Fibroblast of skin of abdomen (primary cell): ENCODE measurements at regions not wholly inside any gene's neighbourhood (a gene's known extent, or its start where the extent isn't known, plus 50 kb on each side); places are given as distances from the start of the nearest gene placed in this dataset.
A peak's percentile ranks its signal among the peaks of the same experiment; 100 is the strongest.

Experiments used
- DNase-seq: peaks from one replicate; pipeline ENCODE4 v3.0.0-alpha.2; 2013

GRCh38 chr4:138851391-138852335 lies 163.9 kb upstream of the NOCT start:
- DNase-seq, result peak; percentile 14

GRCh38 chr4:138845664-138846063 lies 169.9 kb upstream of the NOCT start:
- no peak for DNase-seq

DNA sequence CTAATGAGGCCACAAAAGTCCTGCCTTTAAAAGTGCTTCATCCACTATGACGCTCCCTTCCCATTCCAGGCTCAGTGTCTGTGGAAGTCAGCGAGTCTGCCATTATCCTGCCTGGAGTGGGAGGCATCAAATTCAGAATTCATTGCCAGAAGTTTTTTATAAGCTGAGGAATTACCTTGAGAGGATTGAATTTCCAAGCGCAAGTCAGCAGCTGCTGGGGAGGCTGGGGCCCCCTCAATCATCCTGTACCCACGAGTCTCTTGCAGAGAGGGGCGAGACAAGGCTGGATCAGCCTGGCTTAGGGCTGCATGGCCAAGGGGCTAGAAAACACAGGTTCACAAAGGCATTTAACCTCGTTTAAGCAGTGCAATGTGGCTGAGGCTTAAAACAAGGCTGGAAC lies 170.5 kb upstream of the NOCT start:
- no peak for DNase-seq

DNA sequence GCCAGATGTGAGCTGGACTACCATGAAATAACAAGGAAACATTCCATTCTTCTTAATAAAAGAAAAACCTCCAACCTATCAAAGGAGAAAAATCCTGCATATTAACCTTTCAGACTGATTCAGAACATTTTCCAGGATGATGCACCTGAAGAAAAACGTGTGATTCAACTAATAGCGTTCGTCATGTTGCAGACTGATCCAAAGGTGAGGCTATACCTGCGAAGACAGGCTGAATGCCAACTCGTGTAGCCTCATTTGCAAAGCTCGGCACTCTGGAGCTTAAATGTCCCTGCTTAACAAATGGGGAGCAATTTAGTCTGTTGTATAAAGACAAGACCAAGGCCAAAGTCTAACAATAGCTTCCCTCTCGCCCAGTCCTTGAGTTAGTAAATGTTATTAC lies 172.0 kb upstream of the NOCT start:
- DNase-seq, result no peak

DNA sequence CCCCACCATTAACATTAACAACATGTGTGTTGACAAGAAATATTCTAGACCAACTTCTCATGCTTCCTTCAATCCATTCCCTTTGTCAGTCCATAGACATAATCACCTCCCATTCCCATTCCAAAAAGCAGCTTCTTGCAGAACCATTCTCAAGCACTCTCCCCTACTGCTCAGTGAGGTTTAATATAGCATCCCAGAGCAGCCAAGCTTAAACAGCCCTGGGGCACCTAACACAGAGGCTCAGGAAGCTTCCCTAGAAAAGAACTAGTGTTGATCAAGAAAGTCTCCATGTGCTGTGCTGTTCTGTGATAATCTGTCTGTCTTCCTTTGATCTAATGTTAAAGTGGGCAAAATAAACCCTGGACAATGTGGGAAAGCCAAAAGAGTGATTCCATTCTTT lies 174.2 kb upstream of the NOCT start:
- DNase-seq, result no peak

DNA sequence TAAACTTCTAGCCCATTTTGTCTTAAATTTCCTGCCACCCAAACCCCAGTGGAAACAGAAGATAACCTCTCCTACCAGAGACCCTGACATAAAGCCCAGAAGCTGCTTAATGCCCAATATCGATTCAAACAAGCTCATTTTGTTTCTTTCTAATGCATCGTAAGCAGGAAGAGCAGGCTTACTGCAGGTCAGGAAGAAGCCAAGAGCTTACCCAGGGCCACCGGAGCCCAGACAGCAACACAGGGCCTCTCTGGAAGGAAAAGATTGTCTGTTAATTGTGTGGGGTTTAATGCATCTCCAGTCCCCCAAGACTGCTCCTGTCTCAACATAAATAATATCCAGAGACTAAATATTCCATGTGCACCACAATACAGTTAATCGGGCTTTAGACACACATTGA lies 177.3 kb upstream of the NOCT start:
- no peak for DNase-seq

GRCh38 chr4:138835832-138836533 lies 179.6 kb upstream of the NOCT start:
- peak; percentile 12 for DNase-seq

GRCh38 chr4:138833974-138834373 lies 181.6 kb upstream of the NOCT start:
- DNase-seq, result no peak

GRCh38 chr4:138832563-138832962 lies 183.0 kb upstream of the NOCT start:
- no peak for DNase-seq

- DNase-seq, result no peak
These were observed 183.6 kb upstream of the NOCT start for GRCh38 chr4:138831948-138832347.

GRCh38 chr4:138828926-138829325 lies 186.7 kb upstream of the NOCT start:
- DNase-seq, result no peak

GRCh38 chr4:138826754-138827153 lies 188.8 kb upstream of the NOCT start:
- no peak for DNase-seq

- no peak for DNase-seq
These were observed 189.3 kb upstream of the NOCT start for GRCh38 chr4:138826322-138826721.

DNA sequence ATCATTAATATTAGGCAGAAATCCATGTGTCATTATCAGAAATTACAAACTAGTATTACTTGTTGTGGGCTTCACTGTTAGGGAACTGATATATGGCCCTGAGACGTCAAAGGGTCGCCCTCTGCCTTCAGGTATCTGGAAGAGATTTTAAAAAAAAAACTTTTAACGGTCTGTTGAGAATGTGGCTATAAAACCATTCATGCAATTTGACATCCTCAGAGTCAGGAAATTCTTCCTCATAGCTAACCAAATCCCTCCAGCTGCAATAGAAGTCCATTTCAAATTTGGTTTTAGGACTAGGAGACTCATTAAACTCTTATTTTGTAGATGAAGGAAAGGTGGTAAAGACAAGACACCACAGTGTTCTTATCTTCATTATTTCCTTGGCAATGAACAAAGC lies 194.2 kb upstream of the NOCT start:
- DNase-seq, result no peak

DNA sequence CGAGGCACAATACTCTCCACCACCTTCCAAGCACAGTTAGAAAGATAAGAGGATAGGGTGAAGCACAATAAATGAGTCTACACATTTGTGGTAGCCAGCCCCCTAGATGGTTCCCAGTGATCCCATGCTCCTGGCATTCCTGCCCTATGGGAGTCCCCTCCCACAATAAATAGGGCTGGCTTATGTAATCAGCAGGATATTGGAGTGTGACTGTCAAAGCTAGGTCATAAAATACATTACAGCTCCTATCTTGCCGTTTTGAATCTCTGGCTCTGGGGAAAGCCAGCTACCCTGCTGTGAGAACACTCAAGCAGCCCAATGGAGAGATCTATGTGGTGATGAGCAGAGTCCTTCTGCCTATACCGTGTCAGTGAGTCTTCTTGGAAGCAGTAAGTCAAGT lies 198.7 kb upstream of the NOCT start:
- DNase-seq, result no peak

- no peak for DNase-seq
These were observed 199.8 kb upstream of the NOCT start for GRCh38 chr4:138815811-138816210.

- no peak for DNase-seq
These were observed 209.8 kb upstream of the NOCT start for GRCh38 chr4:138805736-138806135.

DNA sequence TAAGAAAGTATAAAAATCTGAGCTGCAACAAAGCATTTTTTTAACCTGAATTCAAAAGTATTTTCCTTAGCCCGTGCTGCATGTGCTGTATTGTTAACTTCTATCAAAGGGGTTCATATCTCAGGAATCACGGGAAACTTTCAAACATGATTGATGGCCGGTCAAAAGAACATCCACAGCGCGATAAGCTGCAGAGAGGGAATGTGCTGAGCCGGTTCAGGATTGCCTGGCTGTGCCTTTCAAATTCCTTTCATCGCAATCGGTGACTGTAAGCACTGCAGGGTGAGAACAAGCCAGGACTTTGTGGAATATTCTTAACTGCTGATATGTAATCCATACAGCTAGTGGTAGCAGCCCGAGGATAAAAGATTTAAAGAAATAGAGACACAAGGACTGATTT lies 210.9 kb upstream of the NOCT start:
- peak; percentile 35 for DNase-seq

- no peak for DNase-seq
These were observed 212.5 kb upstream of the NOCT start for GRCh38 chr4:138803051-138803450.

GRCh38 chr4:138802499-138802898 lies 213.1 kb upstream of the NOCT start:
- peak; percentile 12 for DNase-seq

DNA sequence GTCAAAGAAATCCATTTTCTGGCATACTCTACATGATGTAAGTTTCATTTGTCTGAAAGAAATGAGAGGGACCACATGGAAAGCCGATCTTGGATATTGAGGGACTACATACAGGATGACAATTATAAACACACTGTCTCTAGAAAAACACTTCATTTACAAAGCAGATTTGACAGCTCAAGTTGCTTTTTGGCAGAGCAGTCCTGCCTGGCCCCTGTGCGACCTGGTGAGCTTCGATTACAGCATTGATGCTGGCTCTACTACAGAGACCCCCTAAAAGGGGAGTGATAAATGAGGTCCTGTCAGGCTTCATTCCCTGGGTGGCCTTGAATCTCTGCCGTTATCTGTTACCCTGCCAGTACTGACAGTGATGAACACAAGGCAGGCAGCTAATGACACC lies 215.2 kb upstream of the NOCT start:
- DNase-seq, result no peak

- DNase-seq, result no peak
These were observed 217.2 kb upstream of the NOCT start for GRCh38 chr4:138798404-138798803.

- no peak for DNase-seq
These were observed 217.9 kb upstream of the NOCT start for GRCh38 chr4:138797646-138798045.

GRCh38 chr4:138796761-138797160 lies 218.8 kb upstream of the NOCT start:
- DNase-seq, result no peak
